ENCODE measurements at regions not wholly inside any gene's neighbourhood (a gene's known extent, or its start where the extent isn't known, plus 50 kb on each side); places are given as distances from the start of the nearest gene placed in this dataset.
"Not testable (repeated sequence)": the region's sequence is repeated elsewhere in the genome, so short reads cannot be mapped to it uniquely, and the experiment has no call there.

DNA sequence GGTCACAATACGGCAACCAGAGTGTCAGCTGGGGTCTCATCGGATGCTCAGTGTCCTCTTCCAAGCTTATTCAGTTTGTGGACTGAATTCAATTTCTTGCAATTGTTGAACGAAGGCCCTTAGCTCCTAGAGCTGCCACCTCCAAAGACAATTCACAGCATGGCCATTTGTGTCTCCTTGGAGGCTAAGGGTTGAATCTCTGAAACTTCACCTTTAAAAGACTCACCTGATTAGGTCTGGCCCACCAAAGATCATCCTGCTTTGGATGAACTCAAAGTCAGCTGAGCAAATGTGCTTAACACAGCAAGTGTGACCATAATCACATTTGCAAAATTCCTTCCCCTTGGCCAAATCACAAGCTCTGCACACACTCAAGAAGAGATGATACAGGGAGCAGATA, 175.9 kb downstream of the OTOP1 start:
- not testable (repeated sequence) for H3K27ac ChIP-seq (ENCODE audit: low read length); H3K27me3 ChIP-seq (ENCODE audit: control insufficient read depth, insufficient read depth, low read length); H3K36me3 ChIP-seq (ENCODE audit: control insufficient read depth, insufficient read depth, low read length); H3K4me1 ChIP-seq (ENCODE audit: control insufficient read depth, insufficient read depth, low read length); H3K4me3 ChIP-seq (ENCODE audit: low read length); DNase-seq; H3K9me3 ChIP-seq (ENCODE audit: control insufficient read depth, low read depth, low read length)
- WGBS (ENCODE audit: insufficient coverage, low lambda C conversion rate), result no CpG with 5 or more reads among the region's 3 CpGs

DNA sequence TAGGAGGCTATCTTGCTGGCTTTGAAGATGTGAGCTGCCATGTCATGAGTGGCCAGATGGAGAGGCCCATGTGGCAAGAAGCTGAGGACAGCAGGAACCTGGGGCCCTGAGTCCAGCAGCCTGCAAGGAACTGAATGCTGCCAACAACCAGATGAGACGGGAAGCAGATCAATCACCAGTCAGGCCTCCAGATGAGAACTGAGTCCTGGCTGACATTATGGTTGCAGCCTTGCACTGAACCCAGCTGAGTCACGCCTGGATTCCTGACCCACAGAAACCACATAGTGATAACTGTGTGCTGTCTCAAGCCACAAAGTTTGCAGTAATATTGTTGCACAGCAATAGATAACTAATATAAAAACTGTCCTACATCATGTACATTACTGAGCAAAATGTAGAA, 173.8 kb downstream of the OTOP1 start:
- not testable (repeated sequence) for H3K36me3 ChIP-seq (ENCODE audit: control insufficient read depth, insufficient read depth, low read length); H3K4me1 ChIP-seq (ENCODE audit: control insufficient read depth, insufficient read depth, low read length); H3K9me3 ChIP-seq (ENCODE audit: control insufficient read depth, low read depth, low read length); H3K27ac ChIP-seq (ENCODE audit: low read length); H3K4me3 ChIP-seq (ENCODE audit: low read length); H3K27me3 ChIP-seq (ENCODE audit: control insufficient read depth, insufficient read depth, low read length); DNase-seq
- WGBS (ENCODE audit: insufficient coverage, low lambda C conversion rate), result no CpG with 5 or more reads among the region's 2 CpGs

- not testable (repeated sequence) for H3K9me3 ChIP-seq (ENCODE audit: control insufficient read depth, low read depth, low read length); H3K4me3 ChIP-seq (ENCODE audit: low read length)
Observed at GRCh38 chr4:4057226-4057625, 169.5 kb downstream of the OTOP1 start.

GRCh38 chr4:4084171-4084570, 142.6 kb downstream of the OTOP1 start:
- not testable (repeated sequence) for H3K27ac ChIP-seq (ENCODE audit: low read length); H3K4me1 ChIP-seq (ENCODE audit: control insufficient read depth, insufficient read depth, low read length); H3K4me3 ChIP-seq (ENCODE audit: low read length); DNase-seq; H3K27me3 ChIP-seq (ENCODE audit: control insufficient read depth, insufficient read depth, low read length); H3K36me3 ChIP-seq (ENCODE audit: control insufficient read depth, insufficient read depth, low read length); H3K9me3 ChIP-seq (ENCODE audit: control insufficient read depth, low read depth, low read length)
- WGBS (ENCODE audit: insufficient coverage, low lambda C conversion rate), result no CpG with 5 or more reads among the region's 6 CpGs

More at GRCh38 chr4:4057226-4057625, 169.5 kb downstream of the OTOP1 start:
- not testable (repeated sequence) for H3K27ac ChIP-seq (ENCODE audit: low read length); DNase-seq; H3K27me3 ChIP-seq (ENCODE audit: control insufficient read depth, insufficient read depth, low read length); H3K4me1 ChIP-seq (ENCODE audit: control insufficient read depth, insufficient read depth, low read length); H3K36me3 ChIP-seq (ENCODE audit: control insufficient read depth, insufficient read depth, low read length)
- no CpG with 5 or more reads among the region's 3 CpGs for WGBS (ENCODE audit: insufficient coverage, low lambda C conversion rate)

DNA sequence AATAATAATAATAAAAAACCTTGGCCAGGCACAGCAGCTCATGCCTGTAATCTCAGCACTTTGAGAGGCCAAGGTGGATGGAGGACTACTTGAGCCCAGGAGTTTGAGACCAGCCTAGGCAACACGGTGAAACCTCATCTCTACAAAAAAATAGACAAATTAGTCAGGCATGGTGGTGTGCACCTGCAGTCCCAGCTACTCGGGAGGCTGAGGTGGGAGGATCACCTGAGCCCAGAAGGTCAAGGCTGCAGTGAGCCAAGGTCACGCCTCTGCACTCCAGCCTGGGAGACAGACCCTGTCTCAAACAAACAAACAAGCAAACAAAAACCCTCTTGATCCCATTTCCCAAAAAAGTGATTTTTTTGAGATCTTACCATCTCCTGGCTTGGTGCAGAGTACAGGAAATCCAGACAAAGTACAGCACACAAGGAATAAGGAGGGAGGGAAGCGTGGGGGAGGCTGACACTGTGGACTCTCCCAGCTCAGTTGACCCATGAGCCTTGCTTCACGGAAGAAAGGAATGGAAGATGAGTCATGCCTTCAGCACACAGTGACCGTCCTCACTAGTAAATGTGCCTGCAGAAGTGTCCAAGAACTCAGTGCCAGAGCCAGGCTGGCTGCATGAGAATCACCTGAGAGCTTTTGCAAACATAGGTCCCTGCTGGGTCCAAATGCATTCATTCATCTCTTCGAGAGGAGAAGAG, 136.9 kb downstream of the OTOP1 start:
- no CpG with 5 or more reads among the region's 7 CpGs for WGBS (ENCODE audit: insufficient coverage, low lambda C conversion rate)
- H3K9me3 ChIP-seq (ENCODE audit: control insufficient read depth, low read depth, low read length); H3K27ac ChIP-seq (ENCODE audit: low read length); H3K4me1 ChIP-seq (ENCODE audit: control insufficient read depth, insufficient read depth, low read length); H3K36me3 ChIP-seq (ENCODE audit: control insufficient read depth, insufficient read depth, low read length); H3K4me3 ChIP-seq (ENCODE audit: low read length); H3K27me3 ChIP-seq (ENCODE audit: control insufficient read depth, insufficient read depth, low read length): not testable (repeated sequence)
- peak; percentile 28 to 74 for DNase-seq

DNA sequence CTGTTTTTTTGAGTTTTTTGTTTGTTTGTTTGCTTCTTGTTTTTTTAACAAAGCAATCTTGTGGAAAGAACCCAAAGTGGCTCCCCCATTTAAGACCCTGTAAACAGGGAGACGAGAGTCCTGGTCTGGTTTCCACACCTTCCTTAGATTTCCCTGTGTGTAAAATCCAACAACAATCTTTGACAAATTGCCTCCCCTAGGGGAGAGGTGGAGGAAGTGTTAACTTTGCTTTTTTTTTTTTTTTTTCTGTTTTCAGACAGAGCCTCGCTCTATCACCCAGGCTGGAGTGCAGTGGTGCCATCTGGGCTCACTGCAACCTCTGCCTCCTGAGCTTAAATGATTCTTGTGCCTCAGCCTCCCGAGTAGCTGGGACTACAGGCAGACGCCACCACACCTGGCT, 136.0 kb downstream of the OTOP1 start:
- WGBS (ENCODE audit: insufficient coverage, low lambda C conversion rate), result no CpG with 5 or more reads among the region's 4 CpGs
- H3K36me3 ChIP-seq (ENCODE audit: control insufficient read depth, insufficient read depth, low read length); H3K27ac ChIP-seq (ENCODE audit: low read length); H3K4me1 ChIP-seq (ENCODE audit: control insufficient read depth, insufficient read depth, low read length); DNase-seq; H3K9me3 ChIP-seq (ENCODE audit: control insufficient read depth, low read depth, low read length); H3K4me3 ChIP-seq (ENCODE audit: low read length); H3K27me3 ChIP-seq (ENCODE audit: control insufficient read depth, insufficient read depth, low read length): not testable (repeated sequence)

GRCh38 chr4:4092159-4092558, 134.6 kb downstream of the OTOP1 start:
- not testable (repeated sequence) for DNase-seq; H3K4me3 ChIP-seq (ENCODE audit: low read length); H3K36me3 ChIP-seq (ENCODE audit: control insufficient read depth, insufficient read depth, low read length); H3K27ac ChIP-seq (ENCODE audit: low read length); H3K9me3 ChIP-seq (ENCODE audit: control insufficient read depth, low read depth, low read length); H3K27me3 ChIP-seq (ENCODE audit: control insufficient read depth, insufficient read depth, low read length); H3K4me1 ChIP-seq (ENCODE audit: control insufficient read depth, insufficient read depth, low read length)
- 72% methylated on average over 3 of the region's 4 CpGs for WGBS (ENCODE audit: insufficient coverage, low lambda C conversion rate)

- H3K4me3 ChIP-seq (ENCODE audit: low read length); H3K4me1 ChIP-seq (ENCODE audit: control insufficient read depth, insufficient read depth, low read length); H3K9me3 ChIP-seq (ENCODE audit: control insufficient read depth, low read depth, low read length); H3K27me3 ChIP-seq (ENCODE audit: control insufficient read depth, insufficient read depth, low read length); H3K27ac ChIP-seq (ENCODE audit: low read length); H3K36me3 ChIP-seq (ENCODE audit: control insufficient read depth, insufficient read depth, low read length): not testable (repeated sequence)
- no CpG with 5 or more reads among the region's 4 CpGs for WGBS (ENCODE audit: insufficient coverage, low lambda C conversion rate)
- DNase-seq, result peak in 1 of 2 donors; percentile 16
Observed at GRCh38 chr4:4099610-4100009, 127.1 kb downstream of the OTOP1 start.

GRCh38 chr4:4106923-4107322, 119.8 kb downstream of the OTOP1 start:
- H3K4me1 ChIP-seq (ENCODE audit: control insufficient read depth, insufficient read depth, low read length); H3K36me3 ChIP-seq (ENCODE audit: control insufficient read depth, insufficient read depth, low read length); H3K27me3 ChIP-seq (ENCODE audit: control insufficient read depth, insufficient read depth, low read length); H3K4me3 ChIP-seq (ENCODE audit: low read length); H3K27ac ChIP-seq (ENCODE audit: low read length); H3K9me3 ChIP-seq (ENCODE audit: control insufficient read depth, low read depth, low read length): not testable (repeated sequence)
- WGBS (ENCODE audit: insufficient coverage, low lambda C conversion rate), result no CpG with 5 or more reads among the region's 36 CpGs
- peak in 1 of 2 donors; percentile 2 for DNase-seq

DNA sequence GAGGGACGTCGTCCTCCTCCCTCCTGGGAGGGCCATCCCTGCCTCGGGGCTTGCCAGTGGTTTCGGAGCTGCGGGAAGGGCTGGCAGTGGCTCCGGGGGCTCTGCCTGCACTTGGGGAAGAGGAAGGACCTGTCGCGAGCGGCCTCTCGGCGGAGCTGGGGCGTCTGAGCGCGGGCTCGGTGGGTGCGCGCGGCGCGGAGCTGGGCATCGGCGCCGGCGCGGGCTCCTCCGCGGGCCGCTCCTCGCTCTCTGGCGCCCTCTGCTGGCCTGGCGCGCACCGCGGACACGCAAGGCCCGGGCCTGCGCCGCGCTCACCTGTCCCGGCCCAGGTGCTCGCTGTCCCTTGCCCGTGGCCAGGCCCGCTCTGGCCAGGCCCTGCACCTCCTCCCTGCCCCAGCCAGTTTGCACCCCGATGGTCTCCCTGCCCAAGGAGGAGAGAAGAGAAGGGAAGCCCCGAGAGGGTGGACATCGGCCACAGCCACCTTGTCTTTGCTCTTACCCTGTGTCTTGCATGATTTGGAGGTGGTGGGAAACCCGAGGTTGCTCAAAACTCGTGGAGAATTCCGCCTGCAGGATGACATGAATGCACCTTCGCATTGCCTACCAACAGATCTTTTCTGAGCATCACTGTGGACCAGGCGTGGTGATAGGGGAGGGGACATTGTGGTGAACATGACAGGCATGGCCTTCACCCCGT, 119.2 kb downstream of the OTOP1 start:
- H3K27me3 ChIP-seq (ENCODE audit: control insufficient read depth, insufficient read depth, low read length); H3K9me3 ChIP-seq (ENCODE audit: control insufficient read depth, low read depth, low read length); H3K27ac ChIP-seq (ENCODE audit: low read length); H3K4me1 ChIP-seq (ENCODE audit: control insufficient read depth, insufficient read depth, low read length); H3K36me3 ChIP-seq (ENCODE audit: control insufficient read depth, insufficient read depth, low read length); H3K4me3 ChIP-seq (ENCODE audit: low read length): not testable (repeated sequence)
- WGBS (ENCODE audit: insufficient coverage, low lambda C conversion rate), result no CpG with 5 or more reads among the region's 52 CpGs
- DNase-seq, result peak; percentile 36 to 44

- WGBS (ENCODE audit: insufficient coverage, low lambda C conversion rate), result no CpG with 5 or more reads among the region's 13 CpGs
- H3K36me3 ChIP-seq (ENCODE audit: control insufficient read depth, insufficient read depth, low read length); H3K4me3 ChIP-seq (ENCODE audit: low read length); DNase-seq; H3K9me3 ChIP-seq (ENCODE audit: control insufficient read depth, low read depth, low read length); H3K27me3 ChIP-seq (ENCODE audit: control insufficient read depth, insufficient read depth, low read length); H3K27ac ChIP-seq (ENCODE audit: low read length); H3K4me1 ChIP-seq (ENCODE audit: control insufficient read depth, insufficient read depth, low read length): not testable (repeated sequence)
Observed at GRCh38 chr4:4115381-4115780, 111.3 kb downstream of the OTOP1 start.

Data from large intestine (tissue), 3 donors.